ENCODE measurements at regions not wholly inside any gene's neighbourhood (a gene's known extent, or its start where the extent isn't known, plus 50 kb on each side); places are given as distances from the start of the nearest gene placed in this dataset.

DNA sequence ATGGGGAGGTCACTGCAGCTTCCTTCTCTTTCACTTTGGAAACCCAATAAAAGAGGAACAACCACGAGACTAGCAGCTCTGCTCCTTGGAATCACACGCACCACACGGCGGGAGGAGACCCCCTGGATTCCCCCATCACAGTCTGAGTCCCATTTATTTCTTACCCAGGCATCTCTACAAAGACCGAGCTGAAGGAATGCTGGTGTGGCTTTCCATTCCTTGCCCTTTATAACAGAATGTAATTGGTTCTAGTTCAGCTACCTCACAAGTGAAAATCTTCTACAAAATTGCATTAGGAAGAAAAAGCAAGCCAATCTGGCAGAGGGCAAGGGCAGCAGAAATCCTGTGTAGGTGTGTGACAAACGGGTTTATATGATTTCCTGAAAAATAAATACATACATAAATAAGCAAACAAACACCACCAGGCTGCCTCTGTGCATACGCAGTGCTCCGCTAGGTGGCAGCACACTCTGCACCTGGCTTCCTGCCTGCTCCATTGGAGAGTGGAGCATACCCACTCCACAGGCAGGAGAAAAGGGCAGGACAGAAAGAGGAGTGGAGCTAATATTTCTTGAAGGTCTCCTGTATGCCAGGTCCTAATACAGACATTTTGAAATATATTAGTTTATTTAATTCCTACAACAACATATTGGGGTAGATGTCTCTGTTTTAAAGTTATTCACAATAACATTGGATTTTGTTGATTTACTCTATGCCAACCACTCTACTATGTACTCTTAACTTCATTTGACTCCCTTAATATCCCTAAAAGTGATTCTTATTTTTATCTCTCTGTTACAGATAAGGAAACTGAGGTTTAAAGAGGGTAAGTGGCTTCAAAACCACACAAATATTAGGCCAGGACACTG, 673.1 kb downstream of the KCNA4 start:
- Mint-ChIP-seq H3K4me3 (no peak overlapping the region), H3K4me1 (ENCODE audit: low read depth) (no peaks in the 10 kb centered on the region), H3K36me3 (ENCODE audit: insufficient read depth in 2 of 2) (no peaks in the 10 kb centered on the region), H3K9me3 (peaks cover 7% of the 10 kb centered on the region in 2 donors), H3K27ac (no peak overlapping the region), H3K27me3 (ENCODE audit: low read depth) (no peaks in the 10 kb centered on the region)
- DNase-seq = peak; percentile 29 to 32
- ATAC-seq (replicated peaks in 1 of 2) = no peak

DNA sequence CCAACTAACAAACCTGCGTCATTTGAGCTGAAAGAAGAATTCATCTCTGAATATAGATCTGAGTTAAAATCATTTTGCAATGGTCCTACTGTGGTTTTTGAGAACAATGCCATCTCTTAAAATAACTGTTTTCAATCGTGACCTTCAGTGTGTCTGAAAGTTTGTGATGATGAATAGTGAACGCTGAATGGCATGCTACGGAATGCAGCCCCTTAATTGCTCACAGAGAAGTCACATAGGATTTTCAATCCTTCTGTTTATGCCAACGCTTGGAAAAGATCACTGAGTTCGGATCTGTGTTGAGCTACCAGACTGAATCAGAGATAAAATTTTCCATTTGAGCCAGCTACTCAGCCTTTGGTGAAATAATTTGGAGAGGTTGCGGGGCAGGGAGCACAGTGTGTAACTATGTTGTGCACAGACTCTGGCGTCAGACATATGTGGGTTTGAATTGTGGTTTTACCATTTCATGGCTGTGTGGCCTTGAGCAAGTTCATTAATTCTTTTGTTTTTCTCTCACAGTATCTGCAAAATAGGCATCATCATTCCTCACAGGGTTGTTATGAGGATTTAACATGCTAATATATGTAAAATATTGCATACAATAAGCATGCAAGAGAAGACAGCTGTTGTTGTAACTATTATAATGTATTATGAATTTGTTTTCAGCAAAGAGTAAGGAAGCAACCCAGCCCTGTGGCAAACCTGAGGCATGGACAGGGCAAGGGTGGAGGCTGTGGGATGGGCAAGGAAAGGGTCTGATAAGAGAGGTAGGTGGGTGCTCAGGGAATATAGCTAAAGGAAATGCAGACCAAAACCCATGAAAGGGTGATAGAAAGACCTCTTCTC, 679.9 kb downstream of the KCNA4 start:
- ATAC-seq (replicated peaks in 1 of 2) = no peak
- no peak for DNase-seq
- H3K27ac Mint-ChIP-seq = no peak overlapping the region
- peaks cover 0 to 2% of the 10 kb centered on the region in 2 donors for H3K36me3 Mint-ChIP-seq (ENCODE audit: insufficient read depth in 2 of 2)
- H3K4me3 Mint-ChIP-seq = no peak overlapping the region
- no peaks in the 10 kb centered on the region for H3K4me1 Mint-ChIP-seq (ENCODE audit: low read depth)
- peaks cover 7 to 16% of the 10 kb centered on the region in 2 donors for H3K9me3 Mint-ChIP-seq
- H3K27me3 Mint-ChIP-seq (ENCODE audit: low read depth) = no peaks in the 10 kb centered on the region

DNA sequence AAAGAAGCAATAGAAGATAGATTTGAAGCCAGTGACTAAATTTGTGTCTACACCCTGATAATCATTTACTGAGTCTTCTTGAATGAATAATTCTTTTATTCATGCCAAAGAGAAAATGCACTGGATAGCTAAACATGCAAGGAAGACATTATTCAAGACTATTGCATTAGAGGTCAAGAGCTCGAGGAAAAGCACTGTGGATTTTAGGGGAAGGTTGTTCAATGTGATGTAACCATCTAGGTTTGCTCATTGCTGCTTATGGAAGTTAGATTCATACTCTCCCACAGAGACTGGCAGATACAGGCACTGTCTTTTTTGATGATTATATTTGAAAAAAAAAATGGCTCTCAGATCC, 682.1 kb downstream of the KCNA4 start:
- no peak overlapping the region for H3K27ac Mint-ChIP-seq
- peaks cover 5 to 14% of the 10 kb centered on the region in 2 donors for H3K9me3 Mint-ChIP-seq
- ATAC-seq (replicated peaks in 1 of 2) = no peak
- DNase-seq = no peak
- H3K4me3 Mint-ChIP-seq = no peak overlapping the region
- peaks cover 0 to 2% of the 10 kb centered on the region in 2 donors for H3K36me3 Mint-ChIP-seq (ENCODE audit: insufficient read depth in 2 of 2)
- no peaks in the 10 kb centered on the region for H3K27me3 Mint-ChIP-seq (ENCODE audit: low read depth)
- no peaks in the 10 kb centered on the region for H3K4me1 Mint-ChIP-seq (ENCODE audit: low read depth)

DNA sequence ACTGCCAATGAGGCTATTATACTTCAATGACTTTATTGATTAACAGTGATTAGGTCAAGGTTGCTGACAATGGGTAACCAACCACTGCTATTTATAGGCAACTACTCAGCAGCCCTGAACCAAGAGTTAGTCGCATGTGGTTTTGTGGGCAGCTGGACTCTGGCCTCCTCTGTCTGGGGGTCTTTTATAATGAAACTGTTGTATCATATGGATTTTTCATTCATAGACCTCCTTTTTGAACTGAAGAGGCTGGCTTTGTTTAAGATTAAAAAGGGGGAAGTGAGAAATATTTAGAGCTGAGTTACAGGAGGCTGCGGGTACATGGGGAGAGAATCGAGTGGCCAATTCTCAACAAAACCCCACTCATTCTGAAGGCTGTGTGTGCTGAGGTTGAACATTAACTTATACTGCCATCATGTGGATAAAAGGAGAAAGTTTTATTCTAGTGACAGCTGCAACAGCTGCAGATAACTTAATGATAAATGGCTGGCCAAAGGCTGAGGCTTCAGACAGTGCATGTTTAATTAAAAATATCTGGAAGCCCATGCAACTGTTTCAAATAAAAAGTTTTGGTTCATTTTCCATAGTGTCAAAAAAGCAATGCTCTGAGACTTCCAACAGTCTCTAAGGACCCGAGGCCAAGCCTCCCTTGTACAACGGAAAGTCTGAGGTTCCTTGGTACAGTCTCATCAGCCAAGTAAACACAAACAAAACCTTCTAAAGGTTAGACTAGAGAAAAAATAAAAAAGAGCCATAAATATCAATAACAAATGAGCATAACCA, 682.6 kb downstream of the KCNA4 start:
- no peaks in the 10 kb centered on the region for H3K4me1 Mint-ChIP-seq (ENCODE audit: low read depth)
- H3K4me3 Mint-ChIP-seq = no peak overlapping the region
- DNase-seq (no peak), ATAC-seq (replicated peaks in 1 of 2) (no peak)
- H3K9me3 Mint-ChIP-seq = peaks cover 3 to 9% of the 10 kb centered on the region in 2 donors
- peaks cover 0 to 2% of the 10 kb centered on the region in 2 donors for H3K36me3 Mint-ChIP-seq (ENCODE audit: insufficient read depth in 2 of 2)
- no peak overlapping the region for H3K27ac Mint-ChIP-seq
- no peaks in the 10 kb centered on the region for H3K27me3 Mint-ChIP-seq (ENCODE audit: low read depth)

DNA sequence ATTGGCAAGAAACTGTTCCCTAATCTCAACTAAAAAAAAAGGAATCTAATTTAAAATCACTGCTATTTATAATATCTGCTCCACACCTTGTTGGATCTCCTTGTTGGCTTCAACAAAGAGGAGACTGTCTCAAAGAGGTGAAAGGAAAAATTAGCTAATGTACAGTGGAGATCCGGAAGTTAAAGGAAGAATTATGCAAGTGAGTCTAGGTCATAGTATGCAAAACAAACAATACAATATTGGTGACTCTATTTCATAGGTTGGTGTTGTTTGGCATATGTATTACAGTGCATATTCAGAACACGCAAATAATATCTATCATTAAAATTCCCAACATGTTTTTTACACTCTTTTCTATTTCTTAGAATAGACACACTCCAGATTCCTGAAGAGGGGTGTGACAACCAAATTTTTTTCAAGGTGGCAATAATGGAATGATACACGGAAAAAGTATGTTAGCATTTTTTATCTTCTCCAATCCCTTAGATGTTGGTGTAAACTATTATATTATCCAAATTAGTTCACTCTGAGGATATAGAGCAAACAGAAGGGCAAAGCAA, 685.3 kb downstream of the KCNA4 start:
- Mint-ChIP-seq H3K27me3 (ENCODE audit: low read depth) (no peaks in the 10 kb centered on the region), H3K9me3 (peaks cover 0 to 2% of the 10 kb centered on the region in 2 donors), H3K36me3 (ENCODE audit: insufficient read depth in 2 of 2) (peaks cover 2% of the 10 kb centered on the region in 2 donors), H3K4me3 (no peak overlapping the region), H3K27ac (no peak overlapping the region), H3K4me1 (ENCODE audit: low read depth) (no peaks in the 10 kb centered on the region)
- ATAC-seq (replicated peaks in 1 of 2) = no peak
- no peak for DNase-seq

DNA sequence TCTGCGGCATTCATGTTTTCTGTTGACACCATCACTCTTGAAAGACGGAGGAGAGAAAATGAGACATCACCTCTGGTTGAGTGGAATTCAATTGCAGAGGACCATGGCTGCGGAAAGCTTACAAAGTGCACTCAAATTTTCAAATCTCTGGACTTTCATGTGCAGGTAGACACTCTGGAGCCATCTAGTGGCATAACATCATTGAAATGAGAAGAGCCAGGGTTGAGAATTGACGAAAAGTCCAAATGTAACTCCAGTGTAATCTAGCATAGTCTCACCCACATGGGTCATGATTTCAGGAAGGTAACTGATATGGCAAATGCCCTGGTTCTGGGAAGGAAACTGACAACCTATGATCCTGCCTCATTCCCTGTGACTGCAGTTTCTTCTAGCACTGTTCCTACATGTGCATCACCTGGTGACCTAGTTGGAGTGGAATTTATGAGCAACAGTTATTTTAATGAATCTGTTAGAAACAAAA, 687.8 kb downstream of the KCNA4 start:
- Mint-ChIP-seq H3K4me3 (no peak overlapping the region), H3K27ac (no peak overlapping the region), H3K9me3 (no peaks in the 10 kb centered on the region), H3K27me3 (ENCODE audit: low read depth) (no peaks in the 10 kb centered on the region), H3K36me3 (ENCODE audit: insufficient read depth in 2 of 2) (peaks cover 2% of the 10 kb centered on the region in 2 donors), H3K4me1 (ENCODE audit: low read depth) (no peaks in the 10 kb centered on the region)
- no peak for ATAC-seq (replicated peaks in 1 of 2)
- DNase-seq = no peak

DNA sequence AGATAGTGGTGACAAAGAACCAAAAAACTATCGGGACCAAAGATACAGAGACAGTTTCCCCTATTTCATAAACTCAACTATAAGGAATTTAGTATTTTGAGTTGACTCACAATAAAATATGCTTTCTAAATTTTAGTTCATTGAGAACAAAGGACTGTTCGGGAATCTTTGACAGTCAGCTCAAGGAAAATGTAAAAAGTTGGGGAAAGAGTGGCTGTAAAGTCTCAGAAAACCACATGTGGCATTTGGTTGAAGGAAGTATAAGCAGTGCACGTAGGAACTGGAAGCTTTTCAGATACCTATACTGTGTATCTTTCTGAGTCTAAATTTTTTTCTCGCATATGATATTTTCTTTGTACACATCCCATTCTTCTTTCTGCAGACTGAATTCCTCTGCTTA, 688.9 kb downstream of the KCNA4 start:
- H3K27ac Mint-ChIP-seq = no peak overlapping the region
- no peaks in the 10 kb centered on the region for H3K4me1 Mint-ChIP-seq (ENCODE audit: low read depth)
- H3K27me3 Mint-ChIP-seq (ENCODE audit: low read depth) = no peaks in the 10 kb centered on the region
- no peaks in the 10 kb centered on the region for H3K9me3 Mint-ChIP-seq
- peaks cover 2% of the 10 kb centered on the region in 2 donors for H3K36me3 Mint-ChIP-seq (ENCODE audit: insufficient read depth in 2 of 2)
- no peak overlapping the region for H3K4me3 Mint-ChIP-seq
- no peak for ATAC-seq (replicated peaks in 1 of 2)
- DNase-seq = no peak

DNA sequence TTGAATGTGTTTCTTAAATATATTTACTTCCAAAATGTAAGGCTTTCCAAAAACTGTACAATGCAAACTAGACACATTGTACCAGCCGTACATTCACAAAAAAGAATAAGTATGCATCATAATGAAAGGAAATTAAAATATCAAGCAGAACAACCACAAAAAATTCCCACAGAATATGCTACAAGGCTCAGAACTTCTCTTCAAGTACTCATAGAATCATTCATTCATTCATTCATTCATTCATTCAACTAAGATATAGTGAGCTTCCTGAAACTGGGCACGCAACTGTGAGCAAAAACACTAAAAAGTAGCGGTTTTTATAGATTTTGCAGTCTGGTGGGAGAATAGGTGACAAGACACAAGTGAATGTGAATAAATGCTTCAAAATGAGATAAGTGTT, 690.1 kb downstream of the KCNA4 start:
- H3K4me1 Mint-ChIP-seq (ENCODE audit: low read depth) = no peaks in the 10 kb centered on the region
- H3K9me3 Mint-ChIP-seq = peaks cover 0 to 2% of the 10 kb centered on the region in 2 donors
- H3K36me3 Mint-ChIP-seq (ENCODE audit: insufficient read depth in 2 of 2) = peaks cover 2% of the 10 kb centered on the region in 2 donors
- ATAC-seq (replicated peaks in 1 of 2) (no peak), DNase-seq (no peak)
- no peak overlapping the region for H3K4me3 Mint-ChIP-seq
- H3K27me3 Mint-ChIP-seq (ENCODE audit: low read depth) = no peaks in the 10 kb centered on the region
- no peak overlapping the region for H3K27ac Mint-ChIP-seq

DNA sequence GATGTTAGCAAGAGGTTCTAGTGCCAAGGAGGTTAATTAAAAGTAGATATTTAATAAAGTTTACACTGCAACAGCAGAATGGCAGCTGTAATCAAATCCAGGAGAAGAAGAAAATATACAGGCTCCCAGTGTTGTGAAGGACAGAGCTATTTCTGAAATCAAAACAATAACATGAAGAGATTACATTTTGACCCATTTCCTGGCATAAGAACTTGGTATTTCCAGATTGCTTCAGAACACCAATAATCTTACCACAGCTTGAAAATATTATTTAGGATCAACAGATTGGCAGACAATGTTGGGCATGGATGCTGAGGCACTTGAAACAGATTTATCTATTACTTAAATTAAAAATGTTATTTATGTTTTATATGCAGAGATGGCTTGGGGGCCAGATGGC, 692.5 kb downstream of the KCNA4 start:
- no peak overlapping the region for H3K4me3 Mint-ChIP-seq
- H3K4me1 Mint-ChIP-seq (ENCODE audit: low read depth) = no peaks in the 10 kb centered on the region
- peaks cover 2% of the 10 kb centered on the region in 2 donors for H3K36me3 Mint-ChIP-seq (ENCODE audit: insufficient read depth in 2 of 2)
- no peak for DNase-seq
- no peaks in the 10 kb centered on the region for H3K27me3 Mint-ChIP-seq (ENCODE audit: low read depth)
- no peak overlapping the region for H3K27ac Mint-ChIP-seq
- H3K9me3 Mint-ChIP-seq = peaks cover 2 to 4% of the 10 kb centered on the region in 2 donors
- no peak for ATAC-seq (replicated peaks in 1 of 2)

DNA sequence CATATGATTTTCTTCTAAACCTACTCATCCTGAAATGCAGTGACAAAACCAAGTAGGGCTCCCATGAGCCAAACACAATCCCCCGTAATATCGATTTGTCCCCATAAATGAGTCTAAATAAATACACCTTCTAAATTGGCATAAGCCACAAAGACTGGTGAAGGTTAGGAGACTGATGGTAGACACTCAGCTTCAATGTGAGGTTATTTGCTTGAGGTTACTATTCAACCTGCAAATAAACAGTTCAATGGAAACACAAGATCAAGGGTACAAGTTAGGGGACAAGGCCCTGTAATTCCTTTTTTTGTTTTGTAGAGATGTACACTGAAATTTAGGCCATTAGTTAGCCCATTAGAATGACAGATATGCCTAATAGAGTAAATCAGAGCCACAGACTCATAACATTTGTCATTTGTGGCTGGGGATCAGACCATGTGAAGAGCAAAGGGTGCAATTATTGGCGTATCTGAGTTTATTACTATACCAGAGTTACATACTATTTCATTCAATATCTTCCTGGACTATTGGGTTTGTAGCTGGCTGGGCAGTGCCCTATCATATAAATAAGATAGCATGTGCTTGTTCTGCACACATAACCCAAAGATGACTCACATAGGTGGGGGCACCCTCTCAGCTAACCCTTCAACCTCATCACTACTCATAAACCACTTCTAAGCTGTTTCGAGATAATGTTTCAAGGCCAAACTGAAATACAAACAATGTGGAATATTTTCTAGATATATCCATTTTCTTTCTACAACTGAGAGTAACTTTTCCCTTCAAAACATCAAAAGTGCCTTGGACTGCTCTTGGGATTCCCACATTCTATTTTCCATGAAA, 695.3 kb downstream of the KCNA4 start:
- Mint-ChIP-seq H3K36me3 (ENCODE audit: insufficient read depth in 2 of 2) (no peaks in the 10 kb centered on the region), H3K27me3 (ENCODE audit: low read depth) (no peaks in the 10 kb centered on the region), H3K4me3 (no peak overlapping the region), H3K27ac (no peak overlapping the region), H3K9me3 (peaks cover 4% of the 10 kb centered on the region in 2 donors), H3K4me1 (ENCODE audit: low read depth) (no peaks in the 10 kb centered on the region)
- DNase-seq (no peak), ATAC-seq (replicated peaks in 1 of 2) (no peak)

DNA sequence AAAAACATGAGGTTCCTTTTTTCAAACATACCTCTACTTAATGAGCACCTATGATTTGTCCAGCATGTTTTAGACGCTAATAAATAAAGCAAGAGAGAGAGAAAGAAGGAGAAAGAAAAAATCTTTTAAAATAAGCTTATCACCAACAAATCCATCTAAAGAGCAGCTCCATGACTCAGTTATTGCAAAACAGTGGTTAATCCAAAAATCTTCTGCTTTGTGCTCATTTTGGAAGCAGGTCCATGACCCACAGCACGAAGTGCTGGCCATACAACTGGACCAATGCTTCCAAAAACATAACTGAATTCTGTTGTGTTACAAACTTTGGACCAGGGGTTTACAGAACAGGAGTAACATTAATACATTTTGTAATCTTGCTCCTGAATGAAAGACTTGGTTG, 696.6 kb downstream of the KCNA4 start:
- Mint-ChIP-seq H3K27me3 (ENCODE audit: low read depth) (no peaks in the 10 kb centered on the region), H3K36me3 (ENCODE audit: insufficient read depth in 2 of 2) (no peaks in the 10 kb centered on the region), H3K4me3 (no peak overlapping the region), H3K9me3 (peaks cover 4 to 5% of the 10 kb centered on the region in 2 donors), H3K4me1 (ENCODE audit: low read depth) (no peaks in the 10 kb centered on the region), H3K27ac (no peak overlapping the region)
- ATAC-seq (replicated peaks in 1 of 2) (no peak), DNase-seq (no peak)

DNA sequence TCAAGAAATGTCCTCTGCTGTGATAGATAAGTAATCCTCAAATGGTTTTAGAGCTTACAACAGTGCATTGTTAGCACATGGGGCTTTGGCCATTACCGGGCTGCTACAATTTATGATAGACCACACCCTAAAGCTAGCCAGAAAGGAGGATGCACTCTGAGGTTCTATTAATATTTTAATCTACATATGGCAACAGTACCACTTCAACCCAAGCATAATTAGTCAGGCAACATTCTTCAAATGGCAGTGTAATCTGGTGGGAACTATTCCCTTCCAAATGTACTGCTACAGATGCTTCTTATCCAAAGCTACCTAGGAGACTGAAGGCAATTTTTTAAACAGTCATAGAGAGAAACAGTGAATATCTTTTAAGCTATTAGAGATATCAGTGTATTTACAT, 697.6 kb downstream of the KCNA4 start:
- H3K27me3 Mint-ChIP-seq (ENCODE audit: low read depth) = no peaks in the 10 kb centered on the region
- no peaks in the 10 kb centered on the region for H3K4me1 Mint-ChIP-seq (ENCODE audit: low read depth)
- peaks cover 4 to 6% of the 10 kb centered on the region in 2 donors for H3K9me3 Mint-ChIP-seq
- no peak for ATAC-seq (replicated peaks in 1 of 2)
- DNase-seq = no peak
- no peak overlapping the region for H3K27ac Mint-ChIP-seq
- H3K36me3 Mint-ChIP-seq (ENCODE audit: insufficient read depth in 2 of 2) = no peaks in the 10 kb centered on the region
- no peak overlapping the region for H3K4me3 Mint-ChIP-seq
